ENCODE measurements at regions not wholly inside any gene's neighbourhood (a gene's known extent, or its start where the extent isn't known, plus 50 kb on each side); places are given as distances from the start of the nearest gene placed in this dataset.

- H3K4me1 ChIP-seq (ENCODE audit: insufficient read depth, low read length) = no peaks in the 10 kb centered on the region
- H3K23me2 ChIP-seq (ENCODE audit: insufficient read length, low read depth, low read length, poor library complexity, severe bottlenecking) = peaks cover 4% of the 10 kb centered on the region
- no peak overlapping the region for H3K9ac ChIP-seq (ENCODE audit: extremely low read depth, insufficient read length, low read length)
- H2BK12ac ChIP-seq (ENCODE audit: insufficient read length, low read depth, low read length) = no peak overlapping the region
- no peak overlapping the region for H3K14ac ChIP-seq (ENCODE audit: insufficient read depth, low read length)
- H3K79me1 ChIP-seq (ENCODE audit: insufficient read depth, low read depth, low read length, poor library complexity, severe bottlenecking) = no peaks in the 10 kb centered on the region
- H2AFZ ChIP-seq (ENCODE audit: low read length) = no peak overlapping the region
- no peak overlapping the region for H3K4ac ChIP-seq (ENCODE audit: low read depth, low read length)
- H3K9me3 ChIP-seq (ENCODE audit: control insufficient read depth, low read depth, low read length) = no peaks in the 10 kb centered on the region
- H3K27me3 ChIP-seq (ENCODE audit: insufficient read depth, low read length) = no peaks in the 10 kb centered on the region
- Mint-ChIP-seq H3K27ac (no peak overlapping the region), H3K36me3 (ENCODE audit: insufficient read depth in 1 of 3, low read depth in 3 of 3) (peaks cover 0 to 4% (median 2%) of the 10 kb centered on the region in 3 experiments; a peak in 2 of 7 replicates), H3K4me1 (no peaks in the 10 kb centered on the region), H3K4me3 (no peak overlapping the region), H3K9me3 (peaks cover 6 to 7% of the 10 kb centered on the region in 2 experiments; a peak in 4 of 5 replicates), H3K27me3 (ENCODE audit: low read depth) (peaks cover 2% of the 10 kb centered on the region; the same call in 1 of the 2 replicates)
- TF ChIP-seq, protein P1, sequence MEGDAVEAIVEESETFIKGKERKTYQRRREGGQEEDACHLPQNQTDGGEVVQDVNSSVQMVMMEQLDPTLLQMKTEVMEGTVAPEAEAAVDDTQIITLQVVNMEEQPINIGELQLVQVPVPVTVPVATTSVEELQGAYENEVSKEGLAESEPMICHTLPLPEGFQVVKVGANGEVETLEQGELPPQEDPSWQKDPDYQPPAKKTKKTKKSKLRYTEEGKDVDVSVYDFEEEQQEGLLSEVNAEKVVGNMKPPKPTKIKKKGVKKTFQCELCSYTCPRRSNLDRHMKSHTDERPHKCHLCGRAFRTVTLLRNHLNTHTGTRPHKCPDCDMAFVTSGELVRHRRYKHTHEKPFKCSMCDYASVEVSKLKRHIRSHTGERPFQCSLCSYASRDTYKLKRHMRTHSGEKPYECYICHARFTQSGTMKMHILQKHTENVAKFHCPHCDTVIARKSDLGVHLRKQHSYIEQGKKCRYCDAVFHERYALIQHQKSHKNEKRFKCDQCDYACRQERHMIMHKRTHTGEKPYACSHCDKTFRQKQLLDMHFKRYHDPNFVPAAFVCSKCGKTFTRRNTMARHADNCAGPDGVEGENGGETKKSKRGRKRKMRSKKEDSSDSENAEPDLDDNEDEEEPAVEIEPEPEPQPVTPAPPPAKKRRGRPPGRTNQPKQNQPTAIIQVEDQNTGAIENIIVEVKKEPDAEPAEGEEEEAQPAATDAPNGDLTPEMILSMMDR (conservative IDR thresholded peaks at IDR 0.05) = no peak
- no peak overlapping the region for H2BK20ac ChIP-seq (ENCODE audit: low read depth, low read length, poor library complexity, severe bottlenecking)
- H4K91ac ChIP-seq (ENCODE audit: insufficient read length, low read depth, low read length) = no peak overlapping the region
- H4K8ac ChIP-seq (replicated peaks; ENCODE audit: insufficient read length, low read depth, low read length) = no peak overlapping the region
- no peak for DNase-seq
- H2BK120ac ChIP-seq (ENCODE audit: low read depth, low read length, poor library complexity, severe bottlenecking) = no peak overlapping the region
- H3K18ac ChIP-seq (ENCODE audit: insufficient read length, low read depth, low read length) = no peak overlapping the region
- no peak overlapping the region for H2BK15ac ChIP-seq (ENCODE audit: low read depth, low read length)
- no peaks in the 10 kb centered on the region for H4K20me1 ChIP-seq (ENCODE audit: control insufficient read depth, insufficient read depth, insufficient read length)
- no peak overlapping the region for H3K56ac ChIP-seq (ENCODE audit: insufficient read length, low read depth, low read length)
- no peak overlapping the region for H3K27ac ChIP-seq (ENCODE audit: insufficient read length, low read depth, low read length)
- H2BK5ac ChIP-seq (ENCODE audit: insufficient read length, low read length) = no peak overlapping the region
- H3K4me2 ChIP-seq (ENCODE audit: insufficient read depth, insufficient read length, low read length) = no peak overlapping the region
- no peak overlapping the region for H4K5ac ChIP-seq (ENCODE audit: insufficient read length, low read depth, low read length)
- H2AK5ac ChIP-seq (ENCODE audit: insufficient read length, low read length) = no peak overlapping the region
- no peak overlapping the region for H3K23ac ChIP-seq (ENCODE audit: insufficient read length, low read depth, low read length)
- H3T11ph ChIP-seq (ENCODE audit: low read length) = no peak overlapping the region
- H3K79me2 ChIP-seq (ENCODE audit: insufficient read depth, low read length) = no peaks in the 10 kb centered on the region
Measured at GRCh38 chr18:77199707-77200106, 49.9 kb upstream of the GALR1 start.
